MM.1S (cell line): ENCODE measurements at regions not wholly inside any gene's neighbourhood (a gene's known extent, or its start where the extent isn't known, plus 50 kb on each side); places are given as distances from the start of the nearest gene placed in this dataset.

Source experiments
- DNase-seq: peaks from one replicate; pipeline ENCODE4 v3.0.0-alpha.2; 2015
- H2AFZ ChIP-seq: fragments of 300-600 bp; sonication (generic); 2 replicates; pipeline ENCODE4 v1.6.0; 2016; ENCODE audit warnings: antibody characterized with exemption, low read length
- H3F3A ChIP-seq: fragments of 300-600 bp; sonication (generic); 2 replicates; pipeline ENCODE4 v1.6.1; 2016; ENCODE audit warnings: mild to moderate bottlenecking, antibody characterized with exemption, low read length, moderate library complexity, mixed read lengths; ENCODE audit not compliant: insufficient read depth
- H3K27ac ChIP-seq: fragments of 300-600 bp; sonication (generic); 2 replicates; pipeline ENCODE4 v1.5.1; 2016; ENCODE audit warnings: mild to moderate bottlenecking, low read length
- H3K27me3 ChIP-seq: fragments of 300-600 bp; sonication (generic); replicated peaks from 2 replicates; pipeline ENCODE4 v1.6.0; 2016; ENCODE audit warnings: low read length; ENCODE audit not compliant: insufficient read depth
- H3K36me3 ChIP-seq: fragments of 300-600 bp; sonication (generic); replicated peaks from 2 replicates; pipeline ENCODE4 v1.6.1; 2016; ENCODE audit warnings: mild to moderate bottlenecking, low read length, mixed read lengths; ENCODE audit not compliant: insufficient read depth
- H3K4me1 ChIP-seq: fragments of 300-600 bp; sonication (generic); 2 replicates; pipeline ENCODE4 v1.6.1; 2016; ENCODE audit warnings: low read length, mixed read lengths
- H3K4me2 ChIP-seq: fragments of 300-600 bp; sonication (generic); 2 replicates; pipeline ENCODE4 v1.6.0; 2016; ENCODE audit warnings: low read depth, low read length
- H3K4me3 ChIP-seq: fragments of 300-600 bp; sonication (generic); 2 replicates; pipeline ENCODE4 v1.5.1; 2016; ENCODE audit warnings: low read length, mixed read lengths
- H3K79me2 ChIP-seq: fragments of 300-600 bp; sonication (generic); 2 replicates; pipeline ENCODE4 v1.6.1; 2016; ENCODE audit warnings: mixed run types, low read length, mixed read lengths
- H3K9ac ChIP-seq: fragments of 300-600 bp; sonication (generic); 2 replicates; pipeline ENCODE4 v1.6.1; 2016; ENCODE audit warnings: low read length, mixed read lengths
- H3K9me2 ChIP-seq: fragments of 300-600 bp; sonication (generic); replicated peaks from 2 replicates; pipeline ENCODE4 v1.6.1; 2016; ENCODE audit warnings: mild to moderate bottlenecking, low read length, mixed read lengths; ENCODE audit not compliant: insufficient read depth
- H3K9me3 ChIP-seq: fragments of 300-600 bp; sonication (generic); replicated peaks from 2 replicates; pipeline ENCODE4 v1.6.1; 2016; ENCODE audit warnings: mild to moderate bottlenecking, low read length, mixed read lengths; ENCODE audit not compliant: insufficient read depth
- H4K20me1 ChIP-seq: fragments of 300-600 bp; sonication (generic); 2 replicates; pipeline ENCODE4 v1.6.1; 2016; ENCODE audit warnings: mild to moderate bottlenecking, low read length, moderate library complexity, mixed read lengths; ENCODE audit not compliant: insufficient read depth
- EZH2 ChIP-seq: fragments of 300-600 bp; sonication (generic); optimal IDR thresholded peaks from 2 replicates; pipeline ENCODE3; 2017; ENCODE audit warnings: low read depth, mild to moderate bottlenecking, antibody characterized with exemption, low read length, mixed read lengths
- EZH2phosphoT487 ChIP-seq: fragments of 300-600 bp; sonication (generic); IDR thresholded peaks from 2 replicates; pipeline ENCODE4 v1.6.1; 2018; ENCODE audit warnings: antibody characterized with exemption, low read length
- TF ChIP-seq, protein P1 (sequence below): fragments of 300-600 bp; sonication (generic); IDR thresholded peaks from 2 replicates; pipeline ENCODE4 v1.5.1; 2016; ENCODE audit warnings: antibody characterized with exemption, low read length, mixed read lengths

DNA sequence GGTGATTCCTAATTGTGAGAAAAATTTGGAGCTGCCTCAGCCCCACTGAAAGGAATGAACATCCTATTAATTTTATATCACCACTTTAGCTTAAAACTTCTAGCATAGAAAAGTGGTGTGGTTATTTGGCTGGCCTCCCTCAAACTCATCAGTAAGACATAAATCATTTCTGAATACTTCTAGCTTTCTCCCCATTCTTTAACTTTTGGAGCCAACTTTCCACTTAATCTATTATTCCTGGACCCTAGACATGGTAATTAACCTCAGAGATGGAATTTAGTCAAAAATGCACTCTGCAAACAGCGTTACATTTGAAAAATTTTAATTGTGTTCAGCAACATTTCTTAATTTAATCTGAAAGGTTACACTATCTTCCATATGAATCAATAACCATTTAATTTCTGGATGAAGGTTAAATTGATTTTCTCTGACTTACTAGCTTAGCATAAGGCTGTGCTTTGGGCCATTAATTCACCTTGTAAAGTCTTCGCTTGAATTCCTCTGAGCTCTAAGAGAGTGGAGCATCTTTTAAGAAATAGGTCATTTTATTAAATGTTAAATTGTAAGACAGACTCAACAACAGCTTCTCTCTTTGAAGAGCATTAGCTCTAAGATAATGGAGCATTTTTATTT is 753.6 kb upstream of the STXBP6 start:
- H3K4me3 ChIP-seq, result no peak overlapping the region
- H3K9ac ChIP-seq, result no peak overlapping the region
- H3K9me3 ChIP-seq, result no peaks in the 10 kb centered on the region
- H3K36me3 ChIP-seq, result no peaks in the 10 kb centered on the region
- H3K4me2 ChIP-seq, result no peak overlapping the region
- no peaks in the 10 kb centered on the region for H4K20me1 ChIP-seq
- H3K27ac ChIP-seq, result no peak overlapping the region
- H3K9me2 ChIP-seq, result no peaks in the 10 kb centered on the region
- DNase-seq, result no peak
- H2AFZ ChIP-seq, result no peak overlapping the region
- no peaks in the 10 kb centered on the region for H3K27me3 ChIP-seq
- TF ChIP-seq EZH2phosphoT487, result no peak
- TF ChIP-seq, protein P1, sequence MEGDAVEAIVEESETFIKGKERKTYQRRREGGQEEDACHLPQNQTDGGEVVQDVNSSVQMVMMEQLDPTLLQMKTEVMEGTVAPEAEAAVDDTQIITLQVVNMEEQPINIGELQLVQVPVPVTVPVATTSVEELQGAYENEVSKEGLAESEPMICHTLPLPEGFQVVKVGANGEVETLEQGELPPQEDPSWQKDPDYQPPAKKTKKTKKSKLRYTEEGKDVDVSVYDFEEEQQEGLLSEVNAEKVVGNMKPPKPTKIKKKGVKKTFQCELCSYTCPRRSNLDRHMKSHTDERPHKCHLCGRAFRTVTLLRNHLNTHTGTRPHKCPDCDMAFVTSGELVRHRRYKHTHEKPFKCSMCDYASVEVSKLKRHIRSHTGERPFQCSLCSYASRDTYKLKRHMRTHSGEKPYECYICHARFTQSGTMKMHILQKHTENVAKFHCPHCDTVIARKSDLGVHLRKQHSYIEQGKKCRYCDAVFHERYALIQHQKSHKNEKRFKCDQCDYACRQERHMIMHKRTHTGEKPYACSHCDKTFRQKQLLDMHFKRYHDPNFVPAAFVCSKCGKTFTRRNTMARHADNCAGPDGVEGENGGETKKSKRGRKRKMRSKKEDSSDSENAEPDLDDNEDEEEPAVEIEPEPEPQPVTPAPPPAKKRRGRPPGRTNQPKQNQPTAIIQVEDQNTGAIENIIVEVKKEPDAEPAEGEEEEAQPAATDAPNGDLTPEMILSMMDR, result no peak
- TF ChIP-seq EZH2, result no peak
- no peaks in the 10 kb centered on the region for H3K4me1 ChIP-seq
- H3K79me2 ChIP-seq, result no peaks in the 10 kb centered on the region
- no peaks in the 10 kb centered on the region for H3F3A ChIP-seq

DNA sequence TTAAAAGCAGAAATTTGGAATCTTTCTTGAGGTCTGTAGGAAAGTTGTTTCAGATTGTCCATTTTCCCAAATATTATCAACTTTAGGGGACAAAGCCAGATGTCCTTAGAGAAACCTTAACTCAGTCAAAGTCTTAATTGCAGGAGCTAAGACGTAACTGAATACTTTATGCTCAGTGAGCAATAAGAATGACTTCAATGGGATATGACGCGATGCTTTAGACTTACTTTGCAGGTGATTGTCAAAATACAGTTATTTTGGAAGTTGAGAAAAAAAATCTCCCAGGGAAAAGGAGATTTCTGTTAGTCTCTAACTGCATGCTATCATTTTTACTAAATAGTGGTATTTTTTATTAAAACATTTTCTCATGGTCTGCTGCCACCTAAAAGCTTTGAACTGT is 750.9 kb upstream of the STXBP6 start:
- H3K9ac ChIP-seq, result no peak overlapping the region
- no peak overlapping the region for H3K4me2 ChIP-seq
- TF ChIP-seq EZH2phosphoT487 (no peak), EZH2 (no peak)
- TF ChIP-seq, protein P1, result no peak
- H3K79me2 ChIP-seq, result no peaks in the 10 kb centered on the region
- no peaks in the 10 kb centered on the region for H3K9me3 ChIP-seq
- DNase-seq, result no peak
- H3K4me1 ChIP-seq, result no peaks in the 10 kb centered on the region
- H3K27ac ChIP-seq, result no peak overlapping the region
- no peaks in the 10 kb centered on the region for H3K27me3 ChIP-seq
- no peaks in the 10 kb centered on the region for H3K9me2 ChIP-seq
- H3K36me3 ChIP-seq, result no peaks in the 10 kb centered on the region
- H3K4me3 ChIP-seq, result no peak overlapping the region
- H2AFZ ChIP-seq, result no peak overlapping the region
- H3F3A ChIP-seq, result no peaks in the 10 kb centered on the region
- H4K20me1 ChIP-seq, result no peaks in the 10 kb centered on the region

DNA sequence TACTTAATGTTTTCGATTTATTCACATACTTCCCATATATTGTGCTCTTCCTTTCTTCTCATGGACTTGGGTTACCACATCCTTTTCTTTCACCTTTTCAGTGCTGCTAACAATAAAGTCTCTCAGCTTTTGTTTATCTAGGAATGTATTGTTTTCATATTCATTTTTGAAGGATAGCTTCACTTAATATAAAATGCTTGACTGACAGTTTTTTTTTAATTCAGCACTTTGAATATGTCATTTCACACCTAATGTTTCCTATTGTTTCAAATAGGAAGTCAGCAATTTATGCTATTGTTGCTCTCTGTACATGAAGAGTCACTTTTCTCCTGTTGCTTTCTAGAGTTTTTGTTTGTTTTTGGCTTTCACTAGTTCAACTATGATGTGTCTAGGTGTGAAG is 738.3 kb upstream of the STXBP6 start:
- H3K9ac ChIP-seq, result no peak overlapping the region
- no peaks in the 10 kb centered on the region for H3K9me3 ChIP-seq
- no peaks in the 10 kb centered on the region for H3K36me3 ChIP-seq
- no peaks in the 10 kb centered on the region for H3K27me3 ChIP-seq
- no peak overlapping the region for H2AFZ ChIP-seq
- H3K4me2 ChIP-seq, result no peak overlapping the region
- no peaks in the 10 kb centered on the region for H3F3A ChIP-seq
- no peaks in the 10 kb centered on the region for H3K4me1 ChIP-seq
- no peaks in the 10 kb centered on the region for H3K79me2 ChIP-seq
- no peaks in the 10 kb centered on the region for H4K20me1 ChIP-seq
- no peak overlapping the region for H3K27ac ChIP-seq
- no peaks in the 10 kb centered on the region for H3K9me2 ChIP-seq
- TF ChIP-seq, protein P1, result no peak
- TF ChIP-seq EZH2phosphoT487, result no peak
- TF ChIP-seq EZH2, result no peak
- H3K4me3 ChIP-seq, result no peak overlapping the region
- DNase-seq, result no peak
